DMS153 treated with DMSO at 0.1 percent for 48 hours (cell line): ENCODE measurements at regions not wholly inside any gene's neighbourhood (a gene's known extent, or its start where the extent isn't known, plus 50 kb on each side); places are given as distances from the start of the nearest gene placed in this dataset.

ENCODE experiments used
- DNase-seq: peaks from one replicate; lab custom pipeline; 2025; ENCODE audit not compliant: unreplicated experiment; lab: John Stamatoyannopoulos, UW

DNA sequence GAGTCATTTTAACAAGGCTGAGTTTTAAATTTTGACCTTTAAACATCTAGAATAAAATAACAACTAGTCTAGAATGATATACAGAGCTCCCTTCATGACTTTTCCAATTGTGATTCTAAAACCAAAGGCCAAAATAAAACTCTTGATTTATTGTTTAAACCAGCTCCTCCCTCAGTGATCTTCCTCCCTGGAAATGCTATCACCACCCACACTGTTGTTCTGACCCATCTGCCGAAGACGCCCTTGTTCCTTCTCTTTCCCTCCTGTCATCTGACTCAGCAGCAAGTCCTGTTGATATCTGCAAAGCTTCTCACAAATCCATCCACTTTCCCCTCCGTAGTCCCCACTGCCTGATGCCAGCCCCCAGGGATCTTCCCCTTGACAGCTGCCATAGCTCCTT, 231.6 kb upstream of the DYNLRB2 start:
- no peak for DNase-seq

DNA sequence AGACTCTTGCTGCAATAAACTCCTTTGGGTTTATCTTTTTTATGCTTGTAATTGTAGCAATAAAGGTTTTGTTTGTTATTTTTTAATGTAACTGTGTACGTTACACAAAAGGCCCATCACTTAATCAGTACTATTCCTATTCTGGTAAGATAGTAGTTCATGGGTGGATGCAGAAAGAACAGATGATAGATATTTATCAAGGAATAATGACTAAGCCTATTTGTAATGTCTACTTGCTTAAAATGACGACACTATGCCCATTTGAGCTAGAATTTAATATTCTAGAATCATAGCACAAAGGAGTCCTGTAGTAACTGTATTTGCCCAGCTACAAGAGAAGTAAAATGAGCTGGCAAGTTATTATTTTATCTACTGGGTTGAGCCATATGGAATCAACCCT, 235.4 kb upstream of the DYNLRB2 start:
- DNase-seq: no peak

DNA sequence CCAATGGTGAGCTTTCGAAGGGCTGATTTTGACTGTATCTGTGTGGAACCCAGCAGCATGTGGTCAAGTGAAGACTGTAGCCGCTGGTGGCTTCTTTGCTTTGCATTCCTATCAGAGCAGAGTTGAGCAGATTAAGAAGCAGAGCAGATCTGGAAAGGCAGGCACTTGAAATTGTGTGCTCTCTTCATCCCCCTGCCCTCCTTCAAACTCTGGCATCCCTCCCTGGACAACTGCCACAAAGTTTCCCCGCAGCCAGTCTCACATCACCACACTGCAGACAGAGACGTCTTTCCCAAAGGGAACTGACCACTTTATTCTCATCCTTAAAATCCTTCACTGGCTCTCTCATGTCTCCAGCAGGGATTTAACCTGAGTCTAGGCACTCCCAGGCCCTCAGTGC, 237.1 kb upstream of the DYNLRB2 start:
- no peak for DNase-seq

DNA sequence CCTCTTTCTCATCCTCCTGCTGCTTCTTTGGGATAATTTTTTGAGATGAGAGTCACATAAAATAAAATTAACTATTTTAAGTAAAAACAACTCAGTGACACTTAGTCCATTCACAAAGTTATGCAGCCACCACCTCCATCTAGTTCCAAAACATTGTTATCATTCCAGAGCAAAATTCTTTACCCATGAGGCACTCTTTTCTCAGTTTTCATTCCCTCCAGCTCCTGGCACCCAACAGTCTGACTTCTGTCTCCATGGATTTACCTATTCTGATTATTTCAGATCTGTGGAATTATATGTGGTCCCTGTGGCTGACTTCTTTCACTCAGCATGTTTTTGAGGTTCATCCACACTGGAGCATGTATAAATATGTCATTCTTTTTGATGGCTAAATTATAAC, 239.9 kb upstream of the DYNLRB2 start:
- no peak for DNase-seq

DNA sequence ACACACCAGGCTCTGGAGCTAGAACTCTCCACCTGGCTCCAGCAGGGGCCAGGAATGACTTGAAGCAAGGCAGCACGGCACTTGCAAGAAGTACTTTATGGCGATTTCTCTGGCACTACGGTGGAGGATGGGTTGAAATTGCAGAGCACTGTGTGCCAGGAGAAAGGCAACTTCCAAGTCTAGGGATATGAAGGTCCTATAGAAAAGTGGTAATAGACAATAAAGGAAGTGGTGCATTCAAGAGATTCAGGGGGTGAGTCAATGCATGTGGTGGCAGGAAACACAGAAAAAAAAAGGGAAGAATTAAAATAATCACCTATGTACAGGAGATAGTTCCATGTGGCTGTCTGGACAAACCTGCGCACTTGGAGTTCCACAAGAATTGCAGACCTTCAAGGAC, 240.3 kb upstream of the DYNLRB2 start:
- DNase-seq: no peak

DNA sequence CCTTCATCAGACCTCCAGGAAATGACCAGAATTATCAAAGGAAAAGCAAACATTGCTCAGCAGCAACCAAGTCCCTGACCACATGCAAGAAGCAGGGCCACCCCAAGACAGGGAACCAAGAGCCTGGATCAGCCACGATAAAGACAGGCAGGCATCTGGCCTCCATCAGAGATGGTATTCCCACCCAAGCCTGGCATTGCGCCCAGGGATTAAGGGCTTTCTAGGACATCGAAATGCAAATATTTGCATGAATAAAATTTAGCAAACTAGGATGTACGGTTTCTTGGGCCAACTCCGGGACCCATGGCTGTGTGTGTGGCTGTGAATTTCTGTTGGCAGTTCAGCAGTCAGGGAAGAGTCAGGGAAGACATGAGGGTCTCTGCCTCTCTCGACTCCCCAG, 241.4 kb upstream of the DYNLRB2 start:
- no peak for DNase-seq

DNA sequence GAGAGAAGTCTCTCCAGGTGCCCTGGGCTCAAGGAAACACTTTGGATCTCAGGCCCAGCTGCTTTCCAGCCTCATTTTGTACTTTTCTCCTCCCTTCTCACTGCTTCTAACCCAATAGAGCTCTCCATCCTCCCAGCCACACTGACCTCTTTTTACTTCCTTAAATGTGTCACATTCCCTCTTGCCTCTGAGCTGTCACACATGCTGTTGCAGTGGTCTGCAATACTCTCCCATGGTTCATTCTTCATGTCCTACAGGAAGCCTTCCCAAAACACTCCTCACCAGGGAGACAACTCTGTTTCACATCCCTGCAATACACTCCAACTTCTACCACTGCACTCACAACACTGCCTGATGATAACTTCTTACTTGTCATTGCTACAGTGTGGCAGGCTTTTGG, 242.1 kb upstream of the DYNLRB2 start:
- no peak for DNase-seq

DNA sequence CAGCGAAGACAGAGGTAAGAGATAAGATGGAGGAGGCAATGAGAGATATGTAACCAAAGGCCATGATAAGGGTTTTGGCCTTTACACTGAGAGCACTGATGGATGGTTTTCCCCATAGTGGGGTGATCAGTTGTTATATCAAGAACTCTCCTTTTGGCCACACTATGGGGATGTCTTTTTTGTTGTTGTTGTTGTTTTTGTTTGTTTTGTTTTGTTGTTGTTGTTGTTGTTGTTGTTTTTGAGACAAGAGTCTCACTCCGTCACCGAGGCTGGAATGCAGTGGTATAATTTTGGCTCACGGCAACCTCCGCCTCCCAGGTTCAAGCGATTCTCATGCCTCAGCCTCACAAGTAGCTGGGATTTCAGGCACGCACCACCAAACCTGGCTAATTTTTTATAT, 244.8 kb upstream of the DYNLRB2 start:
- no peak for DNase-seq

DNA sequence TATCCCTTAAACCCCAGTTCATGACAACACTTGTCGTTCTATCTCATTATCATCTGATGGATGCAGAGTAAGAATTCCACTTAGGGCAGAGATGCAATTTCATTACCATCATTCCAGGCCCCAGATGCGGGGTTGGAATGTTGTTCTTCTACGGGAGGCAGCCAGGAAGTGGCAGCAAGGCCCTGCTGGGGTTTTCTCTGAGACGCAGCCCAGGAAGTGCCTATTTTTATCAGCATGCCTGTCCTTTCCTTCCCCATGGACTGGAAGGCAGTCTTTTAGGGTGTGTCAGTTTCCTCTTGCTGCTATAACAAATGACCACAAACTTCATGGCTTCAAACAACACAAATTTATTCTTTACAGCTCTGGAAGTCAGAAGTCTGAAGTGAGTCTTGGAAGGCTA, 246.6 kb upstream of the DYNLRB2 start:
- no peak for DNase-seq

DNA sequence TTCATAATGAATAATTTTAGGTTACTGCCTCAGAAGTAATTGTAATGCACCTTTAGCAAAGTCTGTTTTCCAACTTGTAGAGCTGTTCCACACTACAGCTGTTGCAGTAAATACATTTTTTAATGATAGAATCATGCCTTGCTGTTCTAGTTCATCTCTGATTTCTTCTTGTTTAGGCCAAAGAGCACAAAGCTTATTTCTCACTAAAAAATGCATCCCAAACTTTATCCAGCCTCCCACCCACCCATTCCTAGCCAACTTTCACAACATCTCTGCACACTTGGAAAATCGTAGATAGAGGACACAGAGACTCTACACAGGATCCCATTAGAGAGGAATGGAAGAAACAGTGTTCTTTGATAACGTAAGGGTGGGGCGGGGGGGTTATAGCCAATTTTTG, 252.2 kb upstream of the DYNLRB2 start:
- no peak for DNase-seq

DNA sequence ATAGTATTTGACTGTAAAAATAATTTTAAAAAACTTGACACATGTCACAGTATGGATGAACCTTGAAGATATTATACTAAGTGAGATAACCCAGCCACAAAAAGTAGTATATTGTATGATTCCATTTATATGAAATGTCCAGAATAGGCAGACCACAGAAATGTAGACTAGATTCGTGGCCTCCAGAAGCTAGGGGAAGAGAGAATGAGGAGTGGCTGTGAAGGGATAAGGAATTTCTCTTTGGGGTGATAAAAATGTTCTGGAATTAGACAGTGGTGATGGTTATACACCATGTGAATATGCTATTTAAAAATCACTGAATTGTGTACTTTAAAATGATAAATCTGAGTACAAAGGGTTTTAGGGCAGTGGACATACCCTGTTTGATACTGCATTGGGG, 253.1 kb upstream of the DYNLRB2 start:
- no peak for DNase-seq

DNA sequence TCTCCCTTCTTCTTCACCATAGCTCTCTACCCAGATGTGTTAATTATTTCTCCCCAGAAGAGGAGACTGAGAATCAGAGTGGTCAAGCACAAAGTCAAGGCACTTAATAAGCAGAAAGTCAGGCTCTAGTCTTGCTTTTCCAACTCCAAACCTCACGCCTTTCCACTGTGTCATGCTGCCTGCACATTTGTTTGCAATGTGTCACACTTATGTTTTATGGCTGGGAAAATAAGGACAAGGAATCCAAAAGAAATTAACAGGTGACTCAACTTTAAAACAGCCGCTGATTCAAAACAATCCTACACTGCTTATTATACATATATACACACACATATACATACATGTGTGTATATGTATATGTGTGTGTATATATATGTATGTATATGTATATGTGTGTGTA, 255.7 kb upstream of the DYNLRB2 start:
- DNase-seq: no peak

DNA sequence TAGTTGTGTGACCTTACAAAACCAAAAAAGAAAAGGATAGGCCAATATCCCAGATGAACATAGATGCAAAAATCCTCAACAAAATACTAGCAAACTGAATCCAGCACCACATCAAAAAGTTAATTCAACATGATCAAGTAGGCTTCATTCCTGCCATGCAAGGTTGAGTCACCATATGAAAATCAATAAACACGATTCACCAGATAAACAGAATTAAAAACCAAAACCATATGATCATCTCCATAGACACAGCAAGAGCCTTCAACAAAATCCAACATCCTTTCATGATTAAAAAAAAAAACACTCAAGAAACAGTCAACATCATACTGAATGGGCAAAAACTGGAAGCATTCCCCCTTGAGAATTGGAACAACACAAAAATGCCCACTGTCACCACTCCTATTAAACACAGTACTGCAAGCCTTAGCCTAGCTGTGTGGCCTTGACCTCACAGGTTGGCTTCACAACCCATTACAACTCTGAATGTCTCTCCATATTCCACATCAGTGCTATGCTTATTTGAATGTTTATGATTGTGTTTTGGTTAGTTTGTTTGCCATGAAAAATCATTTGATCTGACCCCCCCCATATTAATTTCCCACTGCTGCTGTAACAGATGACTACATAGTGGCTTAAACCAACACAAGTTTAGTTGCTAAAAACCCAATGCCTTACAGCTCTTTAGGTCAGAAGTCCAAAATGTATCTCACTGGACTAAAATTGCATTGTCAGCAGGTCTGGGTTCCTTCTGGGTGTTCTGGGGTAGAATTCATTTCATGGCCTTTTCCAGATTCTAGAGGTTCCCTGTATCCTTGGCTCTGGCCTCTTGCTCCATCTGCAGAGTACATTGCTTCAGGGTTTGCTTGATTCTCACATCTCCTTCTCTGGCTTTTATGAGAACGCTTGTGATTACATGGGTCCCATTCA, 257.1 kb upstream of the DYNLRB2 start:
- no peak for DNase-seq

DNA sequence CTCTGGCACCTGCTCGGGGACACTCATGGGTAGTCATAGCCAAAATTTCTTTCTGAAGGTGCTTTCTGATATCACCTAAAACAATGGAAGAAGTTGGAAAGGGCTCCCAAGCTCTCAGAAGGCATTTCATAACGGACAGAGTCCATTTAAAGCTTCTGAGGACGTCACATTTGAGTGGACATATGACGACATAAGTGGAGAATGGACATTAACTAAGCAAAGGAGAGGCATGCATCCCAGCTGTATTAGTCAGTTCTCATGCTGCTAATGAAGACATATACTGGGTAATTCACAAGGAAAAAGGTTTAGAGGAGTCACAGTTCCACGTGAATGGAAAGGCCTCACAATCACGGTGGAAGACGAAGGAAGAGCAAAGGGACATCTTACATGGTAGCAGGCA, 260.2 kb upstream of the DYNLRB2 start:
- no peak for DNase-seq

DNA sequence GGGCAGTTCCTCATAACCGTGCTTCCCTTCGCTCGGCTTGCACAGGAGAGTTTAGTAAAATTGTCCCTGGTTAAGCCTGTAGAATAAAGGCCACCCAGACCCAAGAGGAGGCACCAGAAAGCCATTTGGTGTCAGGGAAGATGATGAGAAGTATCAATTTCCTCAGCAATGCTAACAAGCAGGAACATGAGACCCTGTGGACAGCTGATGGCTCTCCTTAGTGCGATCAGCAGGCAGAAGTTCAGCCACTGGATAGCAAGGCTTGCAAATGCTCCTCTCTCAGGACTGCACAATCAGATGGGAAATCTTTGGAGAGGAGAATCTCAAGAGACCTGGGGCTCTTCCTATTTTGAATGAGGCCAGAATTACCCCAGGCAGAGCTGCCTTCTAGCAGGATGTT, 261.1 kb upstream of the DYNLRB2 start:
- no peak for DNase-seq

DNA sequence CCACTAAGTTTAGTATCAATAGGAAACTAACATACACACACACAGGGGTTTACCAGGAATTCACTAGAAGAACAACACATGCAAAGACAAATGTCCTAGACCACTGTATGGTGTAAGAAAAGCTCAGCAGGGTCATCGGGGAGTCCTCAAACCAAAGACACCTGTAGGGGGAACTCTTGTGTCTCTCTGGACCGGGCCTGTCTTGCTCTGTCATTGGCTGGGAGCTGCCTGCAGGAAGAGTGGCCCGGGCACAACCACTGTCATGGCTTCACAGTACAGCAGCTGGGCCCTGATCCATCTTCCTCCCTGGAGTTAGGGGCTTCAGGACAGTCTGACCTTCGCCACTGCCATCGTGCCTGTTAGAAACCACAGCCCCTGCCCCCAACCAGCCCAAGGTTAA, 263.6 kb upstream of the DYNLRB2 start:
- DNase-seq: no peak

DNA sequence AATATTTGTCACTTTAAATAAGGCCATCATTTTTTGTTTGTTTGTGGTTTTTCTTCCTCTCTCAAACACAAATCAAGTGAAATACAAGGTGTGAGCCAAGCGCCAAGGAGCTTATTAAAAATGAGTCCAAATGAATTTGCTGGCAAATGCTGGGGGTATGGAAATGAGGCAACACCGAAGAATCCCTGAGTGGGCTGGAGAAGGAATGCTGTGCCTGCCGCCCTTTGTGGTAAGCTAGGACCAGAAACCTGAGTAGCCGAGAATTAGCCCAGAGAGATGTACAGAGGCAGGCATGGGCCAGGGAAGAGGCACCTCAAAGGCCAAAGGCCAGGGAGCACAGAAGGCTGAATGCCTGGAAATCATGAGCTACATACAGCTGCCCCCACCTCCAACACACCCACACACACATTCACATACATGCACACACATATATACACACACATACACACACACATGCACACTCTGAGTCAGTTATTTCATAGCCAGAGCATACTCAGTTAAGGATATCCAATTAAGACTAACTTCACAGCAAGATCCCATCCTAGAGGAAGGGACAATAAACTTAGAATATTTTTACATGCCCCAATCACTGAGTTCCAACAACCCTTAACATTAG, 266.1 kb upstream of the DYNLRB2 start:
- DNase-seq: no peak

DNA sequence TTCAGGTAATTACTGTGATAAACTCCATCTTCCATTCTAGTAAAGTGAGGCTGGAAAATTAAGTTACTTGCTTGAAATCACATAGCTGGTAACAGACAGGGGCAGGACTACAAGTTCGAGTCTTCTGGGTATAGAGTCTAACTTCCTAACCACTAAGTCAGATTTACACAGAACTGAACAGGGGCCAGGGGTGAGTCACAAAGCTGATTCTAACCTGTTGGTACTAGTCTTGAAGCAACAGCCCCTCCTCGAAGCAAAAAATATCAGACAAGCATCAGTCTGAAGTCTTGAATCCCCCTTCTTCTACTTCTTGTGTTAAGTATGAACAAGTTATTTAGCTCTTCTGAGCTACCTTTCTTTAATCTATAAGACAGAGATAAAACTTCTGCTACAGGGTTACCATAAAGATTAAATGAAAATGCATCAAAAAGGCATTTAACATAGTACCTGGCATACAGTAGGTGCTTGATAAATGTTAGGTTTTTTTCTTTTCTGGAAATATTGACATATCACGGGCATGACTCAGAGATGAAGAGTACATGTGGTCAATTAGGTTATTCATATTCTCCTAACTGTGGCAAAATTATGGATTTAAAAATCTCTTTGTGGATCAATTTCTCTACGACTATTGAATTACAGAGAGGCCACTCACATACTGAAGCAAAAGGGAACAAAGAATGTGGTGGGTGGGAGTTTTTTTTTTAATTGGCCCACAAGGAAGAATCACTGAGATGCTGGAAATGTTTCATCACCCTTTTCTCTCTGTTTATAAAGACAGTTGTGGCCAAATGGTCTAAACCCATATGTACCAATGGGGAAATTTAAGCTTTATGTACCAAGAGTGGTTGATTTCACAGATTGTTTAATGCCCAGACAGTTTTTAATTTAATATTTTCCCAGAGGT, 266.9 kb upstream of the DYNLRB2 start:
- no peak for DNase-seq

DNA sequence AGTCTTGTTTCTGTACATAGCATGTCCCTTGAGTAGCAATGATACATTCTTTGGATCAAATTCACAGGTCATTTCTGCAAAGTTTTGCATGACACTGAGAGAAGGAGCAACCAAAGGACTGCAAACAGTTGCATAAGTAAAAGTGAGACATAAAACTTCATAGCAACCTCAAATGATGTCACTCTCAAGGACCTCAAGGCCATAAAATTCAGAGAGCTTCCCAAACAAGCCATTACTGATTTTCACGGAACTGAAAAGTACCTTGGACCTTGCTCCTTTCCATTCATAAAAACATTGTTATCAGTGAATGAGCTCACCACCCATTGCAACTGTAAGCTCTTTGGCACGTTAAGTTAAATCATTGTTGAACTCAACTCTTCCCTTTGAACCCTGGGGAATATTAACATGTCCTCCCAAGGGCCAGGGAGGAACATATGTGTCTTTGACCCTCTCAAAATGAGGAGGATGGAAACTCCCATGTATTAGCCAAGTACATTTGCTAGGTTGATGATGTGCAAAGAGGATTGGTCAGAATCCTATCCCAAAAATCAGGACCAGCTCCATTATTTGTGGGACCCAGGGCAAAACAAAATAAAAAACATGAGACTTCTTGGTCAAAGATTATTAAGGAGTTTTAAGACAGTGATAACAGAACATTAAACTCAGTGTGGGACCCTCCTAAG, 275.0 kb upstream of the DYNLRB2 start:
- DNase-seq: no peak

DNA sequence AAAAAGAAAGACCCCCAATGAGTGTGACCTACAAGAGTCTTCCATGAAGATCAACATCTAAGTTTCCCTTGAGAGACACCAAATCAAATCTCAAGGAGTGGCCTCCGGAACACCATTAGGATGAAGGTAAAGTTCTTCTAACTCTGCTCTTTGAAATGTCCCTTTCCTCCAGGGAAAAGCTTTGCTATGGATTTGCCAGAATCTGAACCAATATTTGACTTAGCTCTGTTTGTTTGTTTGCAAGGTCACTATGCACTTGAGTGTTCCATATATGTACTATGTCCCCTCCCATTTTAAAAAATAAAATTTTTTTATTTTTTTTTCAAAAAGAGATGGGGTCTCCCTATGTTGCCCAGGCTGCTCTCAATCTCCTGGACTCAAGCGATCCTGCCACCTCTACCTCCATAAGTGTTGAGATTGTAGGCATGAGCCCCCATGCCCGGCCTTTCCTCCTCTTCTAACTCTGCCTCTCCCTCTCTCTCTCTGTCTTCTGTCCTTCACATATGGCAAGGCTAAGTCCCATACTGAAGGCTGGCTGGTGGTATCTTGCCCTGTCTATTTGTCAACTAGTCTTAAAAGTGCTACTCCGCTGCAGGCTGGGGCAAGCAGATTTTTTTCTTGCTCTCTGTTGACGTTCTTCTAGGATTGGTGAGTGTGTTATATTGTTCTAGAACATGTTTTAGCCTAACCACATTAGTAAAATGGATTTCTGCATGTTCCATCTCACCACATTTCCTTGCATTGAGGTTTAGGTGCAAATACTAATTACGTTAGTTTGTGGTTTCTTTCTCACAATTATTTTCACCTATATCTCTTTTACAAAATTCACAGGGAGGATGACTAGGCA, 276.7 kb upstream of the DYNLRB2 start:
- no peak for DNase-seq
